HCT116 (cell line): ENCODE measurements at regions not wholly inside any gene's neighbourhood (a gene's known extent, or its start where the extent isn't known, plus 50 kb on each side); places are given as distances from the start of the nearest gene placed in this dataset.

Experiments
- ATF3 ChIP-seq: IDR thresholded peaks from 2 replicates; pipeline ENCODE4 v1.6.1; 2012
- CEBPB ChIP-seq: IDR thresholded peaks from 2 replicates; pipeline ENCODE4 v1.6.1; 2012; ENCODE audit warnings: low read depth
- CTCF ChIP-seq, 3 experiments: fragments of 200-600 bp in 1 of 3; sonication (generic) in 1 of 3; IDR thresholded peaks in 2 of 3; conservative IDR thresholded peaks in 1 of 3; 2 replicates each; pipeline ENCODE4 v1.5.1; 2012 to 2017; ENCODE audit warnings: low read depth in 2 of 3, low read length in 2 of 3, antibody characterized with exemption in 1 of 3, borderline replicate concordance in 1 of 3, control low read depth in 1 of 3, mild to moderate bottlenecking in 1 of 3, mixed read lengths in 1 of 3, mixed run types in 1 of 3, moderate library complexity in 1 of 3; ENCODE audit not compliant: insufficient read depth in 1 of 3
- EZH2phosphoT487 ChIP-seq: fragments of 200-600 bp; IDR thresholded peaks from 2 replicates; pipeline ENCODE4 v1.6.1; 2018; ENCODE audit warnings: antibody characterized with exemption, borderline replicate concordance
- POLR2A ChIP-seq: IDR thresholded peaks from 2 replicates; pipeline ENCODE4 v1.7.0; 2011; ENCODE audit warnings: borderline replicate concordance; ENCODE audit not compliant: insufficient read depth, insufficient read length; ENCODE audit errors: extremely low read depth
- POLR2AphosphoS5 ChIP-seq: IDR thresholded peaks from 2 replicates; pipeline ENCODE4 v1.6.1; 2011; ENCODE audit warnings: mild to moderate bottlenecking, low read depth, low read length, moderate library complexity
- RAD21 ChIP-seq: IDR thresholded peaks from 2 replicates; pipeline ENCODE4 v1.6.1; 2012; ENCODE audit warnings: low read depth, mild to moderate bottlenecking
- REST ChIP-seq: IDR thresholded peaks from 2 replicates; pipeline ENCODE4 v1.6.1; 2012; ENCODE audit warnings: low read depth
- TF ChIP-seq, protein P1 (sequence below): IDR thresholded peaks from 2 replicates; pipeline ENCODE4 v1.6.1; 2012

- TF ChIP-seq EZH2phosphoT487 (no peak), POLR2AphosphoS5 (no peak), CEBPB (no peak), CTCF (IDR thresholded peaks at IDR 0.05 in 2 of 3, conservative IDR thresholded peaks at IDR 0.05 in 1 of 3; ENCODE audit: borderline replicate concordance in 1 of 3, insufficient read depth in 1 of 3, low read depth in 2 of 3, low read length in 2 of 3) (no peak), ATF3 (no peak), POLR2A (no peak), REST (no peak), RAD21 (no peak)
- TF ChIP-seq, protein P1, sequence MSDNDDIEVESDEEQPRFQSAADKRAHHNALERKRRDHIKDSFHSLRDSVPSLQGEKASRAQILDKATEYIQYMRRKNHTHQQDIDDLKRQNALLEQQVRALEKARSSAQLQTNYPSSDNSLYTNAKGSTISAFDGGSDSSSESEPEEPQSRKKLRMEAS, result no peak
These were observed 287.8 kb upstream of the FN1 start for GRCh38 chr2:215723631-215724011.
